A549 (cell line): ENCODE measurements at regions not wholly inside any gene's neighbourhood (a gene's known extent, or its start where the extent isn't known, plus 50 kb on each side); places are given as distances from the start of the nearest gene placed in this dataset.

Experiments
- ATAC-seq, 2 experiments: fragments of 200-7000 bp in 1 of 2; fragments of >200 bp in 1 of 2; cut with Nextera tagmentation in 1 of 2; cut with Tn5 transposase in 1 of 2; 3 replicates each; pipeline versions ENCODE4 v1.8.0 to v1.9.1; 2018 to 2020; ENCODE audit warnings: mild to moderate bottlenecking in 1 of 2, moderate library complexity in 1 of 2
- CTCF ChIA-PET: fragments of 300-600 bp; sonication (Branson Sonifier 250); formaldehyde crosslinking; extraction: SDS; loops from one replicate; lab custom pipeline; 2021; ENCODE audit warnings: antibody characterized with exemption, inconsistent platforms; lab: Yijun Ruan, JAX
- POLR2A ChIA-PET: fragments of 350-600 bp; formaldehyde crosslinking; extraction: SDS; loops from one replicate; lab custom pipeline; 2021; ENCODE audit warnings: antibody characterized with exemption, inconsistent platforms; lab: Yijun Ruan, JAX
- DNase-seq, 2 experiments: peaks; one replicate each; pipeline versions ENCODE4 v3.0.0 to v3.0.0-alpha.2; 2011 to 2016; ENCODE audit warnings: low read depth in 1 of 2, low spot score in 1 of 2
- FAIRE-seq: peaks from 2 replicates; lab custom pipeline; 2011; peaks lifted over from hg19 to GRCh38; lab: Jason Lieb, UNC
- H3K27ac ChIP-seq, 2 experiments: fragments of >200 bp; sonication (Bioruptor Twin); formaldehyde crosslinking; 3 replicates each; pipeline ENCODE4 v1.5.1; 2016 to 2017
- H3K4me1 ChIP-seq: fragments of >200 bp; sonication (Bioruptor Twin); formaldehyde crosslinking; 3 replicates; pipeline ENCODE4 v1.6.1; 2016
- H3K4me2 ChIP-seq: fragments of >200 bp; sonication (Bioruptor Twin); formaldehyde crosslinking; 3 replicates; pipeline ENCODE4 v1.6.1; 2016
- H3K4me3 ChIP-seq: fragments of >200 bp; sonication (Bioruptor Twin); formaldehyde crosslinking; 3 replicates; pipeline ENCODE4 v1.5.1; 2016
- H3K9me3 ChIP-seq: fragments of >200 bp; sonication (Bioruptor Twin); formaldehyde crosslinking; 3 replicates; pipeline ENCODE4 v1.6.1; 2016
- BHLHE40 ChIP-seq: IDR thresholded peaks from 2 replicates; pipeline ENCODE4 v1.6.1; 2012; ENCODE audit warnings: low read depth, low read length, inconsistent platforms
- CBX2 ChIP-seq: fragments of 200-600 bp; sonication (generic); IDR thresholded peaks from 2 replicates; pipeline ENCODE4 v1.6.1; 2016; ENCODE audit warnings: low read depth, mild to moderate bottlenecking, borderline replicate concordance
- FOSL2 ChIP-seq, 2 experiments: fragments of 450-650 bp in 1 of 2; fragments of >200 bp in 1 of 2; sonication (Bioruptor Twin) in 1 of 2; formaldehyde crosslinking; IDR thresholded peaks; 2 replicates each; pipeline versions ENCODE4 v1.5.0 to v1.6.1; 2016 to 2020; ENCODE audit warnings: mild to moderate bottlenecking in 1 of 2, moderate library complexity in 1 of 2
- FOXS1 ChIP-seq: fragments of 250-450 bp; sonication (Bioruptor Pico); IDR thresholded peaks from 2 replicates; pipeline ENCODE4 v1.5.0; 2020; ENCODE audit warnings: mild to moderate bottlenecking, moderate library complexity
- GATA3 ChIP-seq: IDR thresholded peaks from 2 replicates; pipeline ENCODE4 v1.6.1; 2012; ENCODE audit warnings: borderline replicate concordance
- HDAC2 ChIP-seq: fragments of 200-600 bp; sonication (generic); IDR thresholded peaks from 2 replicates; pipeline ENCODE4 v1.6.1; 2016
- HES2 ChIP-seq: fragments of >200 bp; sonication (Bioruptor Twin); formaldehyde crosslinking; IDR thresholded peaks from 2 replicates; pipeline ENCODE4 v1.6.1; 2016
- HOXB5 ChIP-seq: fragments of 250-450 bp; sonication (Bioruptor Pico); IDR thresholded peaks from 2 replicates; pipeline ENCODE4 v1.5.0; 2020; ENCODE audit warnings: mild to moderate bottlenecking, moderate library complexity
- KDM1A ChIP-seq: fragments of 200-600 bp; sonication (generic); IDR thresholded peaks from 2 replicates; pipeline ENCODE4 v1.6.1; 2016; ENCODE audit warnings: low read depth, mild to moderate bottlenecking
- MAFK ChIP-seq: fragments of 450-650 bp; IDR thresholded peaks from 2 replicates; pipeline ENCODE4 v1.6.1; 2014; ENCODE audit not compliant: partially characterized antibody
- MAX ChIP-seq: IDR thresholded peaks from 2 replicates; pipeline ENCODE4 v1.6.1; 2012
- MAZ ChIP-seq: fragments of 150-350 bp; IDR thresholded peaks from 2 replicates; pipeline ENCODE4 v1.6.1; 2014; ENCODE audit warnings: antibody characterized with exemption, low read depth, low read length, borderline replicate concordance
- MYC ChIP-seq: IDR thresholded peaks from 2 replicates; pipeline ENCODE4 v1.6.1; 2012; ENCODE audit warnings: mild to moderate bottlenecking, inconsistent platforms, low read length, improper control_type of control experiment, borderline replicate concordance
- NPAS2 ChIP-seq: fragments of 250-450 bp; sonication (Bioruptor Pico); IDR thresholded peaks from 2 replicates; pipeline ENCODE4 v1.8.0; 2022; ENCODE audit warnings: mild to moderate bottlenecking, moderate library complexity, borderline replicate concordance
- RCOR1 ChIP-seq: fragments of 150-350 bp; IDR thresholded peaks from 2 replicates; pipeline ENCODE4 v1.6.1; 2014; ENCODE audit warnings: antibody characterized with exemption, low read length, low read depth
- REST ChIP-seq: fragments of 200-600 bp; sonication (generic); IDR thresholded peaks from 2 replicates; pipeline ENCODE4 v1.6.1; 2016; ENCODE audit warnings: antibody characterized with exemption, mild to moderate bottlenecking, moderate library complexity
- RFX5 ChIP-seq: fragments of 450-650 bp; IDR thresholded peaks from 2 replicates; pipeline ENCODE4 v1.7.1; 2014; ENCODE audit warnings: antibody characterized with exemption, mild to moderate bottlenecking, moderate library complexity
- TFCP2L1 ChIP-seq: fragments of 250-450 bp; sonication (Bioruptor Pico); IDR thresholded peaks from 2 replicates; pipeline ENCODE4 v1.5.0; 2021; ENCODE audit warnings: mild to moderate bottlenecking
- ZC3H11A ChIP-seq: fragments of 450-650 bp; IDR thresholded peaks from 2 replicates; pipeline ENCODE4 v1.6.1; 2014; ENCODE audit warnings: antibody characterized with exemption, mild to moderate bottlenecking
- ZFP36 ChIP-seq: fragments of 450-650 bp; IDR thresholded peaks from 2 replicates; pipeline ENCODE4 v1.6.1; 2014; ENCODE audit warnings: borderline replicate concordance; ENCODE audit not compliant: partially characterized antibody
- ZNF302 ChIP-seq: fragments of 250-450 bp; sonication (Bioruptor Pico); IDR thresholded peaks from 2 replicates; pipeline ENCODE4 v1.9.0; 2021; ENCODE audit warnings: inconsistent platforms, mild to moderate bottlenecking, moderate library complexity
- WGBS: methylation state at CpG from one replicate; pipeline ENCODE4 v1.1.6; 2017; ENCODE audit errors: missing lambda C conversion rate; 5-methylcytosine and 5-hydroxymethylcytosine counted together
- TF ChIP-seq, protein P1 (sequence below): fragments of 250-450 bp; sonication (Bioruptor Pico); IDR thresholded peaks from 2 replicates; pipeline ENCODE4 v1.5.0; 2020; ENCODE audit warnings: low read depth, mild to moderate bottlenecking, moderate library complexity
- TF ChIP-seq, protein P2 (sequence below): fragments of >200 bp; sonication (Bioruptor Twin); formaldehyde crosslinking; IDR thresholded peaks from 3 replicates; pipeline ENCODE4 v1.5.1; 2016

DNA sequence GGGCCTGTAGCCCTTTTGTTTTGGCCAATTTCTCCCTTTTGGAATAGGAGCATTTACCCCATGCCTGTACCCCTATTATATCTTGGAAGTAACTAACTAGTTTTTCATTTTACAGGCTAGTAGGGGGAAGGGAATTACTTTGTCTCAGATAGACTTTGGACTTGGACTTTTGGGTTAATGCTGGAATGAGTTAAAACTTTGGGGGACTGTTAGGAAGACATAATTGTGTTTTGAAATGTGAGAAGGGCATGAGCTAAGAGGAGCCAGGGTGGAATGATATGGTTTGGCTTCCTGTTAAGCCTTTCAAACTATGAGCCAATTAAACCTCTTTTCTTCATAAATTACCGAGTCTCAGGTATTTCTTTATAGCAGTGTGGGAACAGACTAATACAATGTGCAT is 168.1 kb downstream of the FGF1 start:
- DNase-seq (no peak), FAIRE-seq (no peak), ATAC-seq (no peak)
- Histone ChIP-seq H3K9me3 (no peaks in the 10 kb centered on the region), H3K4me3 (no peak overlapping the region), H3K4me2 (no peak overlapping the region), H3K4me1 (peaks cover 4% of the 10 kb centered on the region; the same call in 2 of the 3 replicates), H3K27ac (no peak overlapping the region)
- WGBS: 80% methylated on average over 1 of the region's 1 CpG
- POLR2A ChIA-PET: no interaction called here
- TF ChIP-seq, protein P1, sequence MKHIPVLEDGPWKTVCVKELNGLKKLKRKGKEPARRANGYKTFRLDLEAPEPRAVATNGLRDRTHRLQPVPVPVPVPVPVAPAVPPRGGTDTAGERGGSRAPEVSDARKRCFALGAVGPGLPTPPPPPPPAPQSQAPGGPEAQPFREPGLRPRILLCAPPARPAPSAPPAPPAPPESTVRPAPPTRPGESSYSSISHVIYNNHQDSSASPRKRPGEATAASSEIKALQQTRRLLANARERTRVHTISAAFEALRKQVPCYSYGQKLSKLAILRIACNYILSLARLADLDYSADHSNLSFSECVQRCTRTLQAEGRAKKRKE (CRISPR knock-in tag): no peak
- TF ChIP-seq ZC3H11A (no peak), CBX2 (no peak), RFX5 (no peak), MAFK (no peak), TFCP2L1 (CRISPR knock-in tag) (no peak), RCOR1 (no peak), ZNF302 (CRISPR knock-in tag) (no peak), HES2 (no peak), MAZ (no peak), MYC (no peak), HOXB5 (no peak)
- TF ChIP-seq, all 56 proteins: peak for 0
- CTCF ChIA-PET: interaction anchor here (0.8 to 1.9 kb wide), 2 partner anchors 10 to 14 kb away, joined by 3 to 4 read pairs; no protein-coding TSS in a partner anchor

DNA sequence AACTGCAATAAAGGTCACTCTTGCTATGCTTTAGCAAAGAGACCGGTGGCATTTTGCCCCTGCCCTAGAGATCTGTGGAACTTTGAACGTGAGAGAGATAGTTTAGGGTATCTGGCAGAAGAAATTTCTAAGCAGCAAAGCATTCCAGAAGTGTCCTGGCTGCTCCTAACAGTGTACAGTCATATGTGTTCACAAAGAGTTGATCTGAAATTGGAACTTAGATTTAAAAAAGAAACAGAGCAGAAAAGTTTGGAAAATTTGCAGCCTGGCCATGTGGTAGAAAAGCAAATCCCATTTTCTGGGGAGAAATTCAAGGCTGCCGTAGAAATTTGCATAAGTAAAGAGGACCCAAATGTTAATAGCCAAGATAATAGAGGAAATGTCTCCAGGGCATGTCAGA is 169.2 kb downstream of the FGF1 start:
- Histone ChIP-seq H3K4me2 (no peak overlapping the region), H3K4me1 (peaks cover 9% of the 10 kb centered on the region; the same call in 2 of the 3 replicates), H3K4me3 (no peak overlapping the region), H3K9me3 (no peaks in the 10 kb centered on the region), H3K27ac (no peak overlapping the region)
- CTCF ChIA-PET: interaction anchor here (1.9 kb wide), 1 partner anchor 9 kb away, joined by 4 read pairs; no protein-coding TSS in a partner anchor
- POLR2A ChIA-PET: no interaction called here
- DNase-seq (no peak), ATAC-seq (no peak), FAIRE-seq (no peak)
- TF ChIP-seq HDAC2: no peak
- TF ChIP-seq, protein P2, sequence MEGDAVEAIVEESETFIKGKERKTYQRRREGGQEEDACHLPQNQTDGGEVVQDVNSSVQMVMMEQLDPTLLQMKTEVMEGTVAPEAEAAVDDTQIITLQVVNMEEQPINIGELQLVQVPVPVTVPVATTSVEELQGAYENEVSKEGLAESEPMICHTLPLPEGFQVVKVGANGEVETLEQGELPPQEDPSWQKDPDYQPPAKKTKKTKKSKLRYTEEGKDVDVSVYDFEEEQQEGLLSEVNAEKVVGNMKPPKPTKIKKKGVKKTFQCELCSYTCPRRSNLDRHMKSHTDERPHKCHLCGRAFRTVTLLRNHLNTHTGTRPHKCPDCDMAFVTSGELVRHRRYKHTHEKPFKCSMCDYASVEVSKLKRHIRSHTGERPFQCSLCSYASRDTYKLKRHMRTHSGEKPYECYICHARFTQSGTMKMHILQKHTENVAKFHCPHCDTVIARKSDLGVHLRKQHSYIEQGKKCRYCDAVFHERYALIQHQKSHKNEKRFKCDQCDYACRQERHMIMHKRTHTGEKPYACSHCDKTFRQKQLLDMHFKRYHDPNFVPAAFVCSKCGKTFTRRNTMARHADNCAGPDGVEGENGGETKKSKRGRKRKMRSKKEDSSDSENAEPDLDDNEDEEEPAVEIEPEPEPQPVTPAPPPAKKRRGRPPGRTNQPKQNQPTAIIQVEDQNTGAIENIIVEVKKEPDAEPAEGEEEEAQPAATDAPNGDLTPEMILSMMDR: no peak
- TF ChIP-seq BHLHE40: no peak
- no peak for TF ChIP-seq KDM1A
- no peak for TF ChIP-seq MYC
- WGBS: 86% methylated on average over 3 of the region's 3 CpGs

DNA sequence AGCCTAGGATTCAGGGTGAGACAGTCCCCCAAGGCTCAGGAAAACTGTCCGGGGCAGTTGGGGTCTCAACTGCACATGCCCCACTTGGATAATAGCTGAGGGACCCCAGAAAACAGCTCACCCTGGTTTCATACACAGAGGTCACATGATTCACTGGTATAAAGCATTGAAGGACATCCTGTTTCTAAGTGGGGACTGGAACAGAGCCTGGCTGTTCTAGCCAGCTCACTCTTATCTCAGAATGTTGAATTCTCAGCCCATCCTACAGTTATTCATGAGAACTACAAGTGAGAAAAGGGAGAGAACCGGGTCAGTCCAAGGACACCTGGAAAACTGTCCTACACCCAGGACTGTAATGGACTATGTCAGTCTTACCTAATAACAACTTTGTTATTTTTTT is 170.9 kb downstream of the FGF1 start:
- no peak for ATAC-seq

More for the DNA sequence above, 170.9 kb downstream of the FGF1 start:
- peaks cover 9% of the 10 kb centered on the region; the same call in 2 of the 3 replicates for H3K4me1 ChIP-seq
- H3K4me2 ChIP-seq: no peak overlapping the region
- 79% methylated on average over 2 of the region's 2 CpGs for WGBS
- DNase-seq (no peak), FAIRE-seq (no peak)
- CTCF ChIA-PET: no interaction called here
- H3K4me3 ChIP-seq: no peak overlapping the region
- no peaks in the 10 kb centered on the region for H3K9me3 ChIP-seq
- POLR2A ChIA-PET: interaction anchor here (0.5 kb wide), 1 partner anchor 123 kb away, joined by 3 read pairs; no protein-coding TSS in a partner anchor
- TF ChIP-seq MAX (no peak), REST (no peak), ZFP36 (no peak), FOXS1 (CRISPR knock-in tag) (no peak), NPAS2 (CRISPR knock-in tag) (no peak), GATA3 (no peak), FOSL2 (IDR thresholded peaks at IDR 0.05) (no peak), FOSL2 (CRISPR knock-in tag; IDR thresholded peaks at IDR 0.05) (no peak)
- no peak overlapping the region for H3K27ac ChIP-seq
